Neural cell (in vitro differentiated cells): ENCODE measurements at regions not wholly inside any gene's neighbourhood (a gene's known extent, or its start where the extent isn't known, plus 50 kb on each side); places are given as distances from the start of the nearest gene placed in this dataset.

ENCODE experiments used
- H2AFZ ChIP-seq: fragments of 200-600, 300-800 bp; sonication (generic), shearing (Covaris generic); 2 replicates; pipeline ENCODE4 v1.6.0; 2014; ENCODE audit warnings: low read depth, mild to moderate bottlenecking, antibody characterized with exemption, low read length, moderate library complexity
- H3F3A ChIP-seq: fragments of 200-600 bp; shearing (Covaris generic); 2 replicates; pipeline ENCODE4 v1.6.1; 2016; ENCODE audit warnings: mild to moderate bottlenecking, moderate library complexity, mixed read lengths, antibody characterized with exemption, low read length; ENCODE audit not compliant: insufficient read depth, poor library complexity, severe bottlenecking
- H3K27ac ChIP-seq: fragments of 200-600, 300-800 bp; sonication (generic), shearing (Covaris generic); 2 replicates; pipeline ENCODE4 v1.5.1; 2014; ENCODE audit warnings: mild to moderate bottlenecking, low read length, moderate library complexity
- H3K27me3 ChIP-seq: fragments of 300-800, 200-600 bp; sonication (generic), shearing (Covaris generic); 2 replicates; pipeline ENCODE4 v1.6.0; 2014; ENCODE audit warnings: mild to moderate bottlenecking, low read depth, low read length, moderate library complexity; ENCODE audit not compliant: insufficient read depth
- H3K36me3 ChIP-seq: fragments of 300-800, 200-600 bp; sonication (generic), shearing (Covaris generic); 2 replicates; pipeline ENCODE4 v1.5.1; 2014; ENCODE audit warnings: mild to moderate bottlenecking, antibody characterized with exemption, low read length, moderate library complexity; ENCODE audit not compliant: insufficient read depth
- H3K4me2 ChIP-seq: fragments of 300-800, 200-600 bp; sonication (generic), shearing (Covaris generic); 2 replicates; pipeline ENCODE4 v1.6.0; 2014; ENCODE audit warnings: mild to moderate bottlenecking, low read length
- H3K4me3 ChIP-seq: fragments of 300-800, 200-600 bp; sonication (generic), shearing (Covaris generic); 2 replicates; pipeline ENCODE4 v1.5.1; 2014; ENCODE audit warnings: mild to moderate bottlenecking, low read length, moderate library complexity
- H3K79me2 ChIP-seq: fragments of 200-600 bp; shearing (Covaris generic); replicated peaks from 2 replicates; pipeline ENCODE4 v1.6.0; 2014; ENCODE audit warnings: mild to moderate bottlenecking, low read length, moderate library complexity; ENCODE audit not compliant: insufficient read depth
- H3K9ac ChIP-seq: fragments of 300-800, 200-600 bp; sonication (generic), shearing (Covaris generic); 2 replicates; pipeline ENCODE4 v1.6.1; 2016; ENCODE audit warnings: mild to moderate bottlenecking, low read length, mixed read lengths
- H3K9me2 ChIP-seq: fragments of 200-600 bp; shearing (Covaris generic); 2 replicates; pipeline ENCODE4 v1.6.1; 2016; ENCODE audit warnings: mild to moderate bottlenecking, low read length, mixed read lengths; ENCODE audit not compliant: insufficient read depth
- H3K9me3 ChIP-seq: fragments of 200-600, 300-800 bp; sonication (generic), shearing (Covaris generic); 2 replicates; pipeline ENCODE4 v1.6.1; 2016; ENCODE audit warnings: mild to moderate bottlenecking, mixed run types, low read length, moderate library complexity, mixed read lengths
- H4K20me1 ChIP-seq: fragments of 200-600 bp; shearing (Covaris generic); 2 replicates; pipeline ENCODE4 v1.6.1; 2016; ENCODE audit warnings: mild to moderate bottlenecking, mixed run types; ENCODE audit not compliant: insufficient read depth
- EP300 ChIP-seq: fragments of 450-650 bp; conservative IDR thresholded peaks from 2 replicates; pipeline ENCODE4 v1.6.1; 2014; ENCODE audit warnings: antibody characterized with exemption, mild to moderate bottlenecking, moderate library complexity; ENCODE audit not compliant: poor library complexity, severe bottlenecking
- EZH2 ChIP-seq: fragments of 200-600, 300-800 bp; shearing (Covaris generic), sonication (generic); IDR thresholded peaks from 2 replicates; pipeline ENCODE4 v1.6.1; 2014; ENCODE audit warnings: antibody characterized with exemption, low read length, borderline replicate concordance, mild to moderate bottlenecking; ENCODE audit not compliant: insufficient read depth, poor library complexity, severe bottlenecking
- MXI1 ChIP-seq: fragments of 450-650 bp; conservative IDR thresholded peaks from 2 replicates; pipeline ENCODE4 v1.6.1; 2014; ENCODE audit warnings: antibody characterized with exemption, mild to moderate bottlenecking; ENCODE audit not compliant: poor library complexity, severe bottlenecking
- POLR2AphosphoS5 ChIP-seq: IDR thresholded peaks from 2 replicates; pipeline ENCODE4 v1.6.1; 2012
- RAD21 ChIP-seq: fragments of 450-650 bp; conservative IDR thresholded peaks from 2 replicates; pipeline ENCODE4 v1.6.1; 2014; ENCODE audit warnings: antibody characterized with exemption, mild to moderate bottlenecking, moderate library complexity
- SMC3 ChIP-seq: fragments of 450-650 bp; conservative IDR thresholded peaks from 2 replicates; pipeline ENCODE4 v1.6.1; 2014; ENCODE audit warnings: antibody characterized with exemption, mild to moderate bottlenecking, moderate library complexity; ENCODE audit not compliant: poor library complexity
- TAF1 ChIP-seq: IDR thresholded peaks from 2 replicates; pipeline ENCODE4 v1.6.1; 2012; ENCODE audit warnings: low read depth
- TF ChIP-seq, protein P1 (sequence below): IDR thresholded peaks from 2 replicates; pipeline ENCODE4 v1.6.1; 2012; ENCODE audit warnings: borderline replicate concordance
- TF ChIP-seq, protein P2 (sequence below): fragments of 450-650 bp; IDR thresholded peaks from 2 replicates; pipeline ENCODE4 v1.5.1; 2014; ENCODE audit warnings: antibody characterized with exemption, mild to moderate bottlenecking, moderate library complexity; ENCODE audit not compliant: poor library complexity, severe bottlenecking

DNA sequence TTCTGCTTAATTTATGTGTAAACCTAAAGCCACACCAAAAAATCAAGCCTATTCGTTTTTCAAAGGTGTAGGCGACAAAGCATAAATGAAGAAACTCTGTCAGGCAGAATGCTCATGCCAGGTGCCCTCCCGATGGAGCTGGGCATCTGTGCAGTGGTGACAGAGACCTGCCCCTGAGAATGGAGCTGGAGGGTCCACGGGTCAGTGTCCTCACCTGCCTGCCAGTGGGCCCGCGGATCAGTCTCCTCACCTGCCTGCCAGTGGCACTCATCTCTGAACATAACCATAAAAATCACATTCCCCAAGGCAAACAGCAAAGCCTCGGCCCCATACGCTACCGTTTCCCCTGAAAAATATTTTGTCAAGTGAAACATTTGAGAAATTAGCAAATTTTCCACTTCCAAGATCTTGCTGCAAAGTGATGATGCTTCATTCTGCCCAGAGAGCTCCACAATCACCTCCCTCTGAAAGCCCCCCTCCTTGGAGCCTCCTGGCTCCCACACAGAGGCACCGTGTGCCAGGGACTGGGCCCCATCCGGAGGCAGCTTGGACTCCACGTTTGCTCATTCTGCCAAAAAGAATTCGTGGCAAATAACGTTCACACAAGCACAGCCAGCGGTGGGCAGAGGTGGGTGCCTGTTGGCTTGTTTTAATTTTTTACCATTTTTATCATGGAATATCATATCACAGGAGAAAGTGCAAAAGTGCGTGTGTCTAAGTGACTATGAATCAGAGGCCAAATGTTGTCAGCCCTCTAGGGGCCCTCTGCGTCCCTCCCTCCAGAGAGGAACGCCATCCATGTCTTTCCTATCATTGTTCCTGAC lies 88.8 kb downstream of the YTHDF1 start:
- no peaks in the 10 kb centered on the region for H3K27me3 ChIP-seq
- no peaks in the 10 kb centered on the region for H3F3A ChIP-seq
- TF ChIP-seq EP300 (no peak), EZH2 (no peak), SMC3 (no peak), RAD21 (no peak), MXI1 (no peak), POLR2AphosphoS5 (no peak), TAF1 (no peak)
- TF ChIP-seq, protein P1, sequence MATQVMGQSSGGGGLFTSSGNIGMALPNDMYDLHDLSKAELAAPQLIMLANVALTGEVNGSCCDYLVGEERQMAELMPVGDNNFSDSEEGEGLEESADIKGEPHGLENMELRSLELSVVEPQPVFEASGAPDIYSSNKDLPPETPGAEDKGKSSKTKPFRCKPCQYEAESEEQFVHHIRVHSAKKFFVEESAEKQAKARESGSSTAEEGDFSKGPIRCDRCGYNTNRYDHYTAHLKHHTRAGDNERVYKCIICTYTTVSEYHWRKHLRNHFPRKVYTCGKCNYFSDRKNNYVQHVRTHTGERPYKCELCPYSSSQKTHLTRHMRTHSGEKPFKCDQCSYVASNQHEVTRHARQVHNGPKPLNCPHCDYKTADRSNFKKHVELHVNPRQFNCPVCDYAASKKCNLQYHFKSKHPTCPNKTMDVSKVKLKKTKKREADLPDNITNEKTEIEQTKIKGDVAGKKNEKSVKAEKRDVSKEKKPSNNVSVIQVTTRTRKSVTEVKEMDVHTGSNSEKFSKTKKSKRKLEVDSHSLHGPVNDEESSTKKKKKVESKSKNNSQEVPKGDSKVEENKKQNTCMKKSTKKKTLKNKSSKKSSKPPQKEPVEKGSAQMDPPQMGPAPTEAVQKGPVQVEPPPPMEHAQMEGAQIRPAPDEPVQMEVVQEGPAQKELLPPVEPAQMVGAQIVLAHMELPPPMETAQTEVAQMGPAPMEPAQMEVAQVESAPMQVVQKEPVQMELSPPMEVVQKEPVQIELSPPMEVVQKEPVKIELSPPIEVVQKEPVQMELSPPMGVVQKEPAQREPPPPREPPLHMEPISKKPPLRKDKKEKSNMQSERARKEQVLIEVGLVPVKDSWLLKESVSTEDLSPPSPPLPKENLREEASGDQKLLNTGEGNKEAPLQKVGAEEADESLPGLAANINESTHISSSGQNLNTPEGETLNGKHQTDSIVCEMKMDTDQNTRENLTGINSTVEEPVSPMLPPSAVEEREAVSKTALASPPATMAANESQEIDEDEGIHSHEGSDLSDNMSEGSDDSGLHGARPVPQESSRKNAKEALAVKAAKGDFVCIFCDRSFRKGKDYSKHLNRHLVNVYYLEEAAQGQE, result no peak
- TF ChIP-seq, protein P2, sequence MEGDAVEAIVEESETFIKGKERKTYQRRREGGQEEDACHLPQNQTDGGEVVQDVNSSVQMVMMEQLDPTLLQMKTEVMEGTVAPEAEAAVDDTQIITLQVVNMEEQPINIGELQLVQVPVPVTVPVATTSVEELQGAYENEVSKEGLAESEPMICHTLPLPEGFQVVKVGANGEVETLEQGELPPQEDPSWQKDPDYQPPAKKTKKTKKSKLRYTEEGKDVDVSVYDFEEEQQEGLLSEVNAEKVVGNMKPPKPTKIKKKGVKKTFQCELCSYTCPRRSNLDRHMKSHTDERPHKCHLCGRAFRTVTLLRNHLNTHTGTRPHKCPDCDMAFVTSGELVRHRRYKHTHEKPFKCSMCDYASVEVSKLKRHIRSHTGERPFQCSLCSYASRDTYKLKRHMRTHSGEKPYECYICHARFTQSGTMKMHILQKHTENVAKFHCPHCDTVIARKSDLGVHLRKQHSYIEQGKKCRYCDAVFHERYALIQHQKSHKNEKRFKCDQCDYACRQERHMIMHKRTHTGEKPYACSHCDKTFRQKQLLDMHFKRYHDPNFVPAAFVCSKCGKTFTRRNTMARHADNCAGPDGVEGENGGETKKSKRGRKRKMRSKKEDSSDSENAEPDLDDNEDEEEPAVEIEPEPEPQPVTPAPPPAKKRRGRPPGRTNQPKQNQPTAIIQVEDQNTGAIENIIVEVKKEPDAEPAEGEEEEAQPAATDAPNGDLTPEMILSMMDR, result no peak
- no peaks in the 10 kb centered on the region for H4K20me1 ChIP-seq
- H2AFZ ChIP-seq, result no peak overlapping the region
- no peak overlapping the region for H3K4me2 ChIP-seq
- H3K4me3 ChIP-seq, result no peak overlapping the region
- H3K36me3 ChIP-seq, result no peaks in the 10 kb centered on the region
- peaks cover 3% of the 10 kb centered on the region for H3K9me3 ChIP-seq
- no peaks in the 10 kb centered on the region for H3K9me2 ChIP-seq
- no peak overlapping the region for H3K9ac ChIP-seq
- H3K79me2 ChIP-seq, result no peaks in the 10 kb centered on the region
- H3K27ac ChIP-seq, result no peak overlapping the region

DNA sequence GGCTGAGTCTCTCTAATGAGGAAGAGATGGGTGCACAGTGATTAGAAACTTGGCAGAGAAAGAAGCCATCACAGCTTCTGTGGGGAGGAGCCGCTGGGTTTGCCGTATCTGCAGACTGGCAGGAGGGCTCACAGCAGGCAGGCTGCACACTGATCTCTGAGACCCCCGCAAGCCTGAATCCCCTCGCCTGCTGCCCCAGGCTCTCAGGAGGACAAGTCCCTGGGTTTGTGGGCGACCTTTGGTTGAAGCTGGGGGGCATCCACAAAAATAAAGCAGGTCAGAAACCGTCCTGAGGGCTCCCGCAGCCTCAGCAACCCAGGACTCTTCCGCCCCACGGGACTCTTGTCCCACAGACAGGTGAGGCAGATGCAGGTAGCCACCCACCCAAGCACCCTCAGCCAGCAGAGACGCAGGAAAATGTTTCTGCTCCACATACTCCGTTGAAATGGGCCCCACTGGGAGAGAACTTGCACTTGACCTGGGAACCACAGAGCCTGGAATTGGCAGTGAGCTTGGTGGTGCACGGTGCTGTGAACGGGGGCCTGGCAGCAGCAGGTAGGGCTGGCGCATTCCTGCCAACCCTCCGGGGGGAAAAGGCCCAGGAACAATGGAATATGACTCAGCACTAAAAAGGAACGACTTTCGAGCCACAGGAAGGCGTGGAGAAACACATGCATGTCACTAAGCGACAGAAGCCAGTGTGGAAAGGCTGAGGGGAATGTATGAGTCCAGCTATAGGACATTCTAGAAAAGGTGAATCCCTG lies 89.9 kb downstream of the YTHDF1 start:
- no peak for TF ChIP-seq TAF1
- no peak for TF ChIP-seq EP300
- TF ChIP-seq POLR2AphosphoS5, result no peak
- TF ChIP-seq RAD21, result no peak
- TF ChIP-seq, protein P2, result no peak
- TF ChIP-seq SMC3, result no peak
- no peak for TF ChIP-seq EZH2
- TF ChIP-seq, protein P1, result no peak
- no peak for TF ChIP-seq MXI1
- Histone ChIP-seq H3K79me2 (no peaks in the 10 kb centered on the region), H3F3A (no peaks in the 10 kb centered on the region)

More for the DNA sequence above, 89.9 kb downstream of the YTHDF1 start:
- no peak overlapping the region for H3K4me3 ChIP-seq
- peaks cover 3% of the 10 kb centered on the region for H3K9me3 ChIP-seq
- no peaks in the 10 kb centered on the region for H4K20me1 ChIP-seq
- H2AFZ ChIP-seq, result no peak overlapping the region
- no peak overlapping the region for H3K4me2 ChIP-seq
- H3K27me3 ChIP-seq, result no peaks in the 10 kb centered on the region
- H3K27ac ChIP-seq, result no peak overlapping the region
- H3K9ac ChIP-seq, result no peak overlapping the region
- no peaks in the 10 kb centered on the region for H3K36me3 ChIP-seq
- H3K9me2 ChIP-seq, result no peaks in the 10 kb centered on the region
